ENCODE measurements at regions not wholly inside any gene's neighbourhood (a gene's known extent, or its start where the extent isn't known, plus 50 kb on each side); places are given as distances from the start of the nearest gene placed in this dataset.

DNA sequence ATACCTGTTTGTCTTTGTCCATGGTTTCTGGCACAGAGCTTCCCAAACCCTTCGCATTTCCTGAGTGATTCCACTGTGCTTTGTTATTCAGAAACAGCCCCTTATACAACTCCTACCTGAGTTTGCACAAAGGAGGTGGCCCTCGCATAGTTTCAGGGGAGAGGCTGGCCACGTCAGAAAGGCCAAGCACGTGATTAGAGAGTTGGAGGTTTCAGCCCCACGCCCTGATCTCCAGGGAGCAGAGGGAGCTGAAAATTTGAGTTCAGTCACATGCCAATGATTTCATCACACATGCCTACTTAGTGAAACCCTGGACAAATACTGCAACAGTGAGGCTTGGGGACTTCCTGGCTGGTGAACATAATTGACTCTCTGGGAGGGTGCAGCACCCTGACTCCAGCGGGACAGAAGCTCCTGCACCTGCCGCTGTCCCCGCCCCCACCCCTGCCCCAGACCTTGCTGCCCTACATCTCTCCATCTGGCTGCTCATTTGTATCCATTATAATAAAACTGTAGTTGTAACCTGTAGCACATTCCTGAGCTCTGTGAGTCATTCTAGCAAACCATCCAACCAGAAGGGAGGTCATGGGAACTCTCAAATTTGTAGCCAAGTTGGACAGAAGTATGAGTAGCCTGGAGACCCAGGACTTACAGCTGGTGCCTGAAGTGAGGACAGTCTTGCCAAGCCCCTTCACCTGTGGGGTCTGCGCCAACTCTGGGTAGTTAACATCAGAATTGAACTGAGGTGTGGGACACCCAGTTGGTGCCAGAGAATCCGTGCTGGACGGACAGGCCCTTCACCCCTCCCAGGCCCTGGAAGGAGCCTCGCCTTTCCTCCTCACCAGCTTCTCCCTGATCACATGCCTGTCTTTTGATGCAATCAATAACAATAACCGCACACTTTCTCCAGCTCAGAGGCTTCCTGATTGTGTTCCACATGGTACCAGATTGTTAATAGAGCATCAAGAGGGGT, 224.3 kb downstream of the ANAPC1 start:
- Histone ChIP-seq H3K27ac (ENCODE audit: insufficient read depth, low read depth, low read length) (no peak overlapping the region), H3K9me3 (replicated peaks; ENCODE audit: control insufficient read depth, insufficient read depth, low read length) (no peaks in the 10 kb centered on the region), H4K20me1 (replicated peaks; ENCODE audit: control insufficient read depth, extremely low read depth, insufficient read depth, low read length) (no peaks in the 10 kb centered on the region), H3K4me2 (ENCODE audit: insufficient read depth, low read length) (no peak overlapping the region), H3K9ac (replicated peaks; ENCODE audit: extremely low read depth, insufficient read depth, low read length) (no peak overlapping the region), H3K79me2 (ENCODE audit: control insufficient read depth, insufficient read depth, low read length) (no peaks in the 10 kb centered on the region), H3K36me3 (ENCODE audit: control insufficient read depth in 2 of 2, extremely low read depth in 1 of 2, insufficient read depth in 2 of 2, low read length in 2 of 2) (no peaks in the 10 kb centered on the region), H3K9me1 (replicated peaks; ENCODE audit: control insufficient read depth, extremely low read depth, insufficient read depth, low read length) (no peaks in the 10 kb centered on the region), H3K27me3 (ENCODE audit: control insufficient read depth in 2 of 2, insufficient read depth in 2 of 2, low read length in 2 of 2) (peaks cover 0 to 4% of the 10 kb centered on the region in 2 experiments), H3K4me3 (replicated peaks in 1 of 3; ENCODE audit: insufficient read depth in 1 of 3, low read depth in 1 of 3, low read length in 3 of 3) (no peak overlapping the region), H2AFZ (ENCODE audit: low read depth, low read length) (no peak overlapping the region), H3K4me1 (ENCODE audit: control insufficient read depth, extremely low read depth, insufficient read depth, low read length) (peaks cover 4% of the 10 kb centered on the region)
- intact Hi-C loops (cut with micrococcal nuclease), result no loop called here
- DNase-seq (ENCODE audit: low read depth, low spot score), result peak; percentile 21
- ChIA-PET CTCF (interaction anchor here (0.6 to 1.5 kb wide), 2 partner anchors 7 to 166 kb away, joined by 3 to 4 read pairs; no protein-coding TSS in a partner anchor), POLR2A (no interaction called here)
- dilution Hi-C loops (cut with MboI; ENCODE audit: extremely low pct_ligation_motif_present, low sequenced_read_pairs), result no loop called here
- TF ChIP-seq POLR2A (IDR thresholded peaks at IDR 0.05; ENCODE audit: low read depth, low read length) (no peak), FOS (IDR thresholded peaks at IDR 0.05; ENCODE audit: borderline replicate concordance, insufficient read depth, low read length) (no peak), GATA2 (IDR thresholded peaks at IDR 0.05; ENCODE audit: insufficient read depth, insufficient read length, low read depth, low read length) (no peak)
- TF ChIP-seq, protein P1, sequence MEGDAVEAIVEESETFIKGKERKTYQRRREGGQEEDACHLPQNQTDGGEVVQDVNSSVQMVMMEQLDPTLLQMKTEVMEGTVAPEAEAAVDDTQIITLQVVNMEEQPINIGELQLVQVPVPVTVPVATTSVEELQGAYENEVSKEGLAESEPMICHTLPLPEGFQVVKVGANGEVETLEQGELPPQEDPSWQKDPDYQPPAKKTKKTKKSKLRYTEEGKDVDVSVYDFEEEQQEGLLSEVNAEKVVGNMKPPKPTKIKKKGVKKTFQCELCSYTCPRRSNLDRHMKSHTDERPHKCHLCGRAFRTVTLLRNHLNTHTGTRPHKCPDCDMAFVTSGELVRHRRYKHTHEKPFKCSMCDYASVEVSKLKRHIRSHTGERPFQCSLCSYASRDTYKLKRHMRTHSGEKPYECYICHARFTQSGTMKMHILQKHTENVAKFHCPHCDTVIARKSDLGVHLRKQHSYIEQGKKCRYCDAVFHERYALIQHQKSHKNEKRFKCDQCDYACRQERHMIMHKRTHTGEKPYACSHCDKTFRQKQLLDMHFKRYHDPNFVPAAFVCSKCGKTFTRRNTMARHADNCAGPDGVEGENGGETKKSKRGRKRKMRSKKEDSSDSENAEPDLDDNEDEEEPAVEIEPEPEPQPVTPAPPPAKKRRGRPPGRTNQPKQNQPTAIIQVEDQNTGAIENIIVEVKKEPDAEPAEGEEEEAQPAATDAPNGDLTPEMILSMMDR (IDR thresholded peaks at IDR 0.05; ENCODE audit: extremely low read depth in 1 of 2, insufficient read depth in 1 of 2, low read depth in 1 of 2, low read length in 2 of 2), result no peak
- TF ChIP-seq, protein P2, sequence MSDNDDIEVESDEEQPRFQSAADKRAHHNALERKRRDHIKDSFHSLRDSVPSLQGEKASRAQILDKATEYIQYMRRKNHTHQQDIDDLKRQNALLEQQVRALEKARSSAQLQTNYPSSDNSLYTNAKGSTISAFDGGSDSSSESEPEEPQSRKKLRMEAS (IDR thresholded peaks at IDR 0.05; ENCODE audit: insufficient read depth, insufficient read length), result no peak
- no peak for FAIRE-seq
- no TSS peak for BruUV-seq (replicated peaks)
